ENCODE measurements at regions not wholly inside any gene's neighbourhood (a gene's known extent, or its start where the extent isn't known, plus 50 kb on each side); places are given as distances from the start of the nearest gene placed in this dataset.

- TF ChIP-seq, protein P1, sequence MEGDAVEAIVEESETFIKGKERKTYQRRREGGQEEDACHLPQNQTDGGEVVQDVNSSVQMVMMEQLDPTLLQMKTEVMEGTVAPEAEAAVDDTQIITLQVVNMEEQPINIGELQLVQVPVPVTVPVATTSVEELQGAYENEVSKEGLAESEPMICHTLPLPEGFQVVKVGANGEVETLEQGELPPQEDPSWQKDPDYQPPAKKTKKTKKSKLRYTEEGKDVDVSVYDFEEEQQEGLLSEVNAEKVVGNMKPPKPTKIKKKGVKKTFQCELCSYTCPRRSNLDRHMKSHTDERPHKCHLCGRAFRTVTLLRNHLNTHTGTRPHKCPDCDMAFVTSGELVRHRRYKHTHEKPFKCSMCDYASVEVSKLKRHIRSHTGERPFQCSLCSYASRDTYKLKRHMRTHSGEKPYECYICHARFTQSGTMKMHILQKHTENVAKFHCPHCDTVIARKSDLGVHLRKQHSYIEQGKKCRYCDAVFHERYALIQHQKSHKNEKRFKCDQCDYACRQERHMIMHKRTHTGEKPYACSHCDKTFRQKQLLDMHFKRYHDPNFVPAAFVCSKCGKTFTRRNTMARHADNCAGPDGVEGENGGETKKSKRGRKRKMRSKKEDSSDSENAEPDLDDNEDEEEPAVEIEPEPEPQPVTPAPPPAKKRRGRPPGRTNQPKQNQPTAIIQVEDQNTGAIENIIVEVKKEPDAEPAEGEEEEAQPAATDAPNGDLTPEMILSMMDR (IDR thresholded peaks at IDR 0.05 in 4 of 5, conservative IDR thresholded peaks at IDR 0.05 in 1 of 5) = no peak
- no peak for TF ChIP-seq POLR2A (IDR thresholded peaks at IDR 0.05)
Observed at GRCh38 chr5:106909716-106910115, 761.0 kb downstream of the EFNA5 start.
